GM12878 (cell line): ENCODE measurements at regions not wholly inside any gene's neighbourhood (a gene's known extent, or its start where the extent isn't known, plus 50 kb on each side); places are given as distances from the start of the nearest gene placed in this dataset.
A peak's percentile ranks its signal among the peaks of the same experiment; 100 is the strongest.

ENCODE experiments used
- ATAC-seq: fragments of 200-7000 bp; cut with Tn5 transposase; 3 replicates; pipeline ENCODE4 v1.9.1; 2020; ENCODE audit warnings: mild to moderate bottlenecking, moderate library complexity
- BruUV-seq: library from RNA; stranded (reverse); fragments of 400-500 nt; replicated peaks from 2 replicates; lab custom pipeline; 2021; lab: Mats Ljungman, UMichigan
- CTCF ChIA-PET: fragments of 300-600 bp; sonication (Branson Sonifier 250); formaldehyde crosslinking; extraction: SDS; loops from one replicate; lab custom pipeline; 2021; ENCODE audit warnings: inconsistent platforms; lab: Yijun Ruan, JAX
- POLR2A ChIA-PET: fragments of 350-600 bp; formaldehyde crosslinking; extraction: SDS; loops from one replicate; lab custom pipeline; 2021; ENCODE audit warnings: inconsistent platforms; lab: Charles Lee
- RAD21 ChIA-PET: fragments of 300-600 bp; sonication (Branson Sonifier 250); formaldehyde crosslinking; loops from one replicate; lab custom pipeline; 2023; ENCODE audit warnings: antibody characterized with exemption; ENCODE audit not compliant: unreplicated experiment; lab: Charles Lee
- SMC1A ChIA-PET: fragments of 300-600 bp; sonication (Branson Sonifier 250); formaldehyde crosslinking; loops from one replicate; lab custom pipeline; 2023; ENCODE audit not compliant: unreplicated experiment, uncharacterized antibody; lab: Charles Lee
- DNase-seq: peaks from one replicate; pipeline ENCODE4 v3.0.0-alpha.2; 2011; ENCODE audit warnings: low read depth, low spot score
- FAIRE-seq: peaks from 3 replicates; lab custom pipeline; 2011; peaks lifted over from hg19 to GRCh38; lab: Jason Lieb, UNC
- H2AFZ ChIP-seq: 2 replicates; pipeline ENCODE4 v1.6.0; 2011; ENCODE audit warnings: low read depth, low read length, control low read depth; ENCODE audit not compliant: control insufficient read depth
- H3K27ac ChIP-seq: 2 replicates; pipeline ENCODE4 v1.5.1; 2011; ENCODE audit warnings: control low read depth; ENCODE audit not compliant: control insufficient read depth, insufficient read depth
- H3K27me3 ChIP-seq, 2 experiments: replicated peaks in 1 of 2; 2 replicates each; pipeline versions ENCODE4 v1.6.0 to v1.6.1; 2011; ENCODE audit warnings: low read length in 1 of 2; ENCODE audit not compliant: control insufficient read depth in 2 of 2, insufficient read depth in 2 of 2
- H3K36me3 ChIP-seq, 2 experiments: 2 replicates each; pipeline ENCODE4 v1.5.1; 2011; ENCODE audit warnings: low read length in 1 of 2; ENCODE audit not compliant: control insufficient read depth in 2 of 2, insufficient read depth in 2 of 2
- H3K4me1 ChIP-seq: 2 replicates; pipeline ENCODE4 v1.6.1; 2011; ENCODE audit warnings: mild to moderate bottlenecking, low read length, moderate library complexity, mixed read lengths; ENCODE audit not compliant: control insufficient read depth, insufficient read depth
- H3K4me2 ChIP-seq: 2 replicates; pipeline ENCODE4 v1.6.0; 2011; ENCODE audit warnings: control low read depth; ENCODE audit not compliant: control insufficient read depth, insufficient read depth
- H3K4me3 ChIP-seq: fragments of 200-600 bp; sonication (generic); 2 replicates; pipeline ENCODE4 v1.5.1; 2016
- H3K79me2 ChIP-seq: 2 replicates; pipeline ENCODE4 v1.6.0; 2011; ENCODE audit warnings: low read length; ENCODE audit not compliant: control insufficient read depth, insufficient read depth
- H3K9ac ChIP-seq: 2 replicates; pipeline ENCODE4 v1.8.0; 2011; ENCODE audit warnings: low read length, control low read depth, mixed read lengths; ENCODE audit not compliant: control insufficient read depth, insufficient read depth
- H3K9me3 ChIP-seq: replicated peaks from 3 replicates; pipeline ENCODE4 v1.5.1; 2011; ENCODE audit warnings: mild to moderate bottlenecking, low read length; ENCODE audit not compliant: control insufficient read depth, insufficient read depth
- H4K20me1 ChIP-seq: 2 replicates; pipeline ENCODE4 v1.6.0; 2011; ENCODE audit not compliant: control insufficient read depth, insufficient read depth
- ASH2L ChIP-seq: fragments of 300-600, 200-600 bp; sonication (generic); IDR thresholded peaks from 2 replicates; pipeline ENCODE4 v1.6.1; 2017; ENCODE audit warnings: low read depth, mild to moderate bottlenecking, borderline replicate concordance
- ETV6 ChIP-seq, 2 experiments: fragments of 450-650 bp in 1 of 2; IDR thresholded peaks in 1 of 2; conservative IDR thresholded peaks in 1 of 2; 2 replicates each; pipeline ENCODE4 v1.6.1; 2014; ENCODE audit warnings: antibody characterized with exemption in 1 of 2, borderline replicate concordance in 1 of 2, low read depth in 1 of 2, mild to moderate bottlenecking in 1 of 2, moderate library complexity in 1 of 2
- NFXL1 ChIP-seq: fragments of 450-650 bp; IDR thresholded peaks from 2 replicates; pipeline ENCODE4 v1.6.1; 2017; ENCODE audit warnings: antibody characterized with exemption, mild to moderate bottlenecking, borderline replicate concordance
- SMAD5 ChIP-seq: IDR thresholded peaks from 2 replicates; pipeline ENCODE4 v1.6.1; 2016; ENCODE audit warnings: antibody characterized with exemption, low read depth
- WGBS: methylation state at CpG from one replicate; pipeline ENCODE4 v1.1.6; 2016; ENCODE audit warnings: low lambda C conversion rate; ENCODE audit not compliant: insufficient replicate concordance, insufficient coverage; ENCODE audit errors: missing lambda C conversion rate; 5-methylcytosine and 5-hydroxymethylcytosine counted together
- in situ Hi-C: fragments of 300-500 bp; cut with MboI; formaldehyde crosslinking; loops from 9 replicates; pipeline ENCODE4 v1.14.3; 2018; ENCODE audit warnings: mixed read lengths
- intact Hi-C: fragments of 100-400 bp; cut with micrococcal nuclease; formaldehyde crosslinking; loops from one replicate; pipeline ENCODE4 v1.14.2; 2022; ENCODE audit not compliant: unreplicated experiment
- TF ChIP-seq, protein P1 (sequence below): fragments of 450-650 bp; IDR thresholded peaks from 2 replicates; pipeline ENCODE4 v1.6.1; 2017; ENCODE audit warnings: mild to moderate bottlenecking, moderate library complexity
- TF ChIP-seq, protein P2 (sequence below): fragments of 450-650 bp; formaldehyde crosslinking; IDR thresholded peaks from 2 replicates; pipeline ENCODE4 v1.5.0; 2022; ENCODE audit warnings: mild to moderate bottlenecking, missing genetic modification characterization

DNA sequence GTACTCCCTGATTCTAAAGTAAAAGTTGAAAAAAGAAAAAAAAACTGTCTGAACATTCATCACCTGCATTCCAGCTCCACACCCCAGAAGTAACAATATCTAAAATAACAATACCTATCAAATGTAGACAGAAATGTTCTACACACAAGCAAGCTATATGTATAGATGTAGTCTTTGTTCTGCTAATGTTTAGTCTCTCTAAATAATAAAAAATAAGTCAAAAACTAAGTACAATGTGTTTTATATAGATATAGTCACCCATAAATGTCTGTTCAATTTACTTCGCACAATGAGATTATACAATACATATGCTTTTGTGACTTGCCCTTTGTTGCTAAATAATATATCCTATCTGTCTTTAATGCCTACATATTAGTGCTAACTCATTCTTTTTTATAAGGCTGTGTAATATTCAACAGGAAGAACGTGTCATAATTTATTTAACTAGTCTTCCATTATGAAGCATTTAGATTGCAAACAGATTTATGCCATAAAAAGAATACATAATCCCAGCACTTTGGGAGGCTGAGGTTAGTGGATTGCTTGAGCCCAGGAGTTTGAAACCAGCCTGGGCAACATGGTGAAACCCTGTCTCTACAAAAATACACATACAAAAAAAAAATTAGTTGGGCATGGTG is 216.2 kb upstream of the ZNF217 start:
- ChIA-PET RAD21 (interaction anchor here (1.1 kb wide), 1 partner anchor 16 kb away, joined by 3 read pairs; no protein-coding TSS in a partner anchor), POLR2A (interaction anchor here (0.6 to 1.0 kb wide), 3 partner anchors 70 to 126 kb away, joined by 3 to 5 read pairs (median 5); no protein-coding TSS in a partner anchor), CTCF (interaction anchor here (1.7 kb wide), 1 partner anchor 54 kb away, joined by 4 read pairs; no protein-coding TSS in a partner anchor), SMC1A (interaction anchor here (1.3 to 1.6 kb wide), 3 partner anchors 16 to 56 kb away, joined by 3 to 6 read pairs (median 6); no protein-coding TSS in a partner anchor)
- TF ChIP-seq NFXL1 (peak; percentile 64; the same call in 1 of the 2 replicates), ASH2L (no peak), ETV6 (conservative IDR thresholded peaks at IDR 0.05 in 1 of 2, IDR thresholded peaks at IDR 0.05 in 1 of 2; ENCODE audit: borderline replicate concordance in 1 of 2, low read depth in 1 of 2) (peak in 1 of 2 experiments; percentile 97; a peak in 1 of 4 replicates), SMAD5 (no peak)
- TF ChIP-seq, protein P1, sequence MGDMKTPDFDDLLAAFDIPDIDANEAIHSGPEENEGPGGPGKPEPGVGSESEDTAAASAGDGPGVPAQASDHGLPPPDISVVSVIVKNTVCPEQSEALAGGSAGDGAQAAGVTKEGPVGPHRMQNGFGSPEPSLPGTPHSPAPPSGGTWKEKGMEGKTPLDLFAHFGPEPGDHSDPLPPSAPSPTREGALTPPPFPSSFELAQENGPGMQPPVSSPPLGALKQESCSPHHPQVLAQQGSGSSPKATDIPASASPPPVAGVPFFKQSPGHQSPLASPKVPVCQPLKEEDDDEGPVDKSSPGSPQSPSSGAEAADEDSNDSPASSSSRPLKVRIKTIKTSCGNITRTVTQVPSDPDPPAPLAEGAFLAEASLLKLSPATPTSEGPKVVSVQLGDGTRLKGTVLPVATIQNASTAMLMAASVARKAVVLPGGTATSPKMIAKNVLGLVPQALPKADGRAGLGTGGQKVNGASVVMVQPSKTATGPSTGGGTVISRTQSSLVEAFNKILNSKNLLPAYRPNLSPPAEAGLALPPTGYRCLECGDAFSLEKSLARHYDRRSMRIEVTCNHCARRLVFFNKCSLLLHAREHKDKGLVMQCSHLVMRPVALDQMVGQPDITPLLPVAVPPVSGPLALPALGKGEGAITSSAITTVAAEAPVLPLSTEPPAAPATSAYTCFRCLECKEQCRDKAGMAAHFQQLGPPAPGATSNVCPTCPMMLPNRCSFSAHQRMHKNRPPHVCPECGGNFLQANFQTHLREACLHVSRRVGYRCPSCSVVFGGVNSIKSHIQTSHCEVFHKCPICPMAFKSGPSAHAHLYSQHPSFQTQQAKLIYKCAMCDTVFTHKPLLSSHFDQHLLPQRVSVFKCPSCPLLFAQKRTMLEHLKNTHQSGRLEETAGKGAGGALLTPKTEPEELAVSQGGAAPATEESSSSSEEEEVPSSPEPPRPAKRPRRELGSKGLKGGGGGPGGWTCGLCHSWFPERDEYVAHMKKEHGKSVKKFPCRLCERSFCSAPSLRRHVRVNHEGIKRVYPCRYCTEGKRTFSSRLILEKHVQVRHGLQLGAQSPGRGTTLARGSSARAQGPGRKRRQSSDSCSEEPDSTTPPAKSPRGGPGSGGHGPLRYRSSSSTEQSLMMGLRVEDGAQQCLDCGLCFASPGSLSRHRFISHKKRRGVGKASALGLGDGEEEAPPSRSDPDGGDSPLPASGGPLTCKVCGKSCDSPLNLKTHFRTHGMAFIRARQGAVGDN, result no peak
- TF ChIP-seq, protein P2, sequence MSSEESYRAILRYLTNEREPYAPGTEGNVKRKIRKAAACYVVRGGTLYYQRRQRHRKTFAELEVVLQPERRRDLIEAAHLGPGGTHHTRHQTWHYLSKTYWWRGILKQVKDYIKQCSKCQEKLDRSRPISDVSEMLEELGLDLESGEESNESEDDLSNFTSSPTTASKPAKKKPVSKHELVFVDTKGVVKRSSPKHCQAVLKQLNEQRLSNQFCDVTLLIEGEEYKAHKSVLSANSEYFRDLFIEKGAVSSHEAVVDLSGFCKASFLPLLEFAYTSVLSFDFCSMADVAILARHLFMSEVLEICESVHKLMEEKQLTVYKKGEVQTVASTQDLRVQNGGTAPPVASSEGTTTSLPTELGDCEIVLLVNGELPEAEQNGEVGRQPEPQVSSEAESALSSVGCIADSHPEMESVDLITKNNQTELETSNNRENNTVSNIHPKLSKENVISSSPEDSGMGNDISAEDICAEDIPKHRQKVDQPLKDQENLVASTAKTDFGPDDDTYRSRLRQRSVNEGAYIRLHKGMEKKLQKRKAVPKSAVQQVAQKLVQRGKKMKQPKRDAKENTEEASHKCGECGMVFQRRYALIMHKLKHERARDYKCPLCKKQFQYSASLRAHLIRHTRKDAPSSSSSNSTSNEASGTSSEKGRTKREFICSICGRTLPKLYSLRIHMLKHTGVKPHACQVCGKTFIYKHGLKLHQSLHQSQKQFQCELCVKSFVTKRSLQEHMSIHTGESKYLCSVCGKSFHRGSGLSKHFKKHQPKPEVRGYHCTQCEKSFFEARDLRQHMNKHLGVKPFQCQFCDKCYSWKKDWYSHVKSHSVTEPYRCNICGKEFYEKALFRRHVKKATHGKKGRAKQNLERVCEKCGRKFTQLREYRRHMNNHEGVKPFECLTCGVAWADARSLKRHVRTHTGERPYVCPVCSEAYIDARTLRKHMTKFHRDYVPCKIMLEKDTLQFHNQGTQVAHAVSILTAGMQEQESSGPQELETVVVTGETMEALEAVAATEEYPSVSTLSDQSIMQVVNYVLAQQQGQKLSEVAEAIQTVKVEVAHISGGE, result no peak
- Histone ChIP-seq H3K4me3 (no peak overlapping the region), H3K27ac (no peak overlapping the region), H3K9me3 (no peaks in the 10 kb centered on the region), H2AFZ (no peak overlapping the region), H3K79me2 (no peaks in the 10 kb centered on the region), H3K9ac (no peak overlapping the region), H3K36me3 (no peaks in the 10 kb centered on the region), H4K20me1 (no peaks in the 10 kb centered on the region), H3K4me2 (no peak overlapping the region), H3K4me1 (peaks cover 10% of the 10 kb centered on the region), H3K27me3 (no peaks in the 10 kb centered on the region)
- no peak for FAIRE-seq
- in situ Hi-C loops (no loop called here), intact Hi-C loops (no loop called here)
- no TSS peak for BruUV-seq
- no peak for DNase-seq
- no peak for ATAC-seq
- 82% methylated on average over 2 of the region's 2 CpGs for WGBS
